Caco-2 (cell line): ENCODE measurements at regions not wholly inside any gene's neighbourhood (a gene's known extent, or its start where the extent isn't known, plus 50 kb on each side); places are given as distances from the start of the nearest gene placed in this dataset.

ENCODE experiments used
- BruUV-seq: library from RNA; stranded (reverse); fragments of 400-500 nt; replicated peaks from 2 replicates; lab custom pipeline; 2021; lab: Mats Ljungman, UMichigan
- CTCF ChIA-PET: fragments of 300-600 bp; sonication (Branson Sonifier 250); formaldehyde crosslinking; loops from one replicate; lab custom pipeline; 2022; ENCODE audit warnings: antibody characterized with exemption; lab: Charles Lee
- POLR2A ChIA-PET: fragments of 300-600 bp; sonication (Branson Sonifier 250); formaldehyde crosslinking; loops from one replicate; lab custom pipeline; 2022; ENCODE audit warnings: antibody characterized with exemption; lab: Charles Lee
- DNase-seq, 2 experiments: peaks; one replicate each; pipeline versions ENCODE4 v3.0.0 to v3.0.0-alpha.2; 2020 to 2022
- H3K27me3 ChIP-seq: replicated peaks from 2 replicates; pipeline ENCODE4 v1.6.0; 2011; ENCODE audit warnings: low read length; ENCODE audit not compliant: control insufficient read depth, insufficient read depth
- H3K36me3 ChIP-seq: 2 replicates; pipeline ENCODE4 v1.5.1; 2011; ENCODE audit warnings: low read length; ENCODE audit not compliant: control insufficient read depth, insufficient read depth
- H3K4me1 ChIP-seq: fragments of 250-450 bp; sonication (Bioruptor Pico); 2 replicates; pipeline ENCODE4 v1.5.1; 2020; ENCODE audit warnings: mild to moderate bottlenecking
- H3K4me3 ChIP-seq: 2 replicates; pipeline ENCODE4 v1.5.1; 2011; ENCODE audit warnings: low read depth, mild to moderate bottlenecking, control low read depth, low read length
- H3K9me3 ChIP-seq: fragments of 250-450 bp; sonication (Bioruptor Pico); 2 replicates; pipeline ENCODE4 v1.5.1; 2020; ENCODE audit warnings: mild to moderate bottlenecking, moderate library complexity
- H3K27ac Mint-ChIP-seq: one replicate; pipeline ENCODE4 v1.8.0; 2022; ENCODE audit warnings: mixed read lengths; ENCODE audit not compliant: unreplicated experiment
- H3K27me3 Mint-ChIP-seq: one replicate; pipeline ENCODE4 v1.8.0; 2022; ENCODE audit warnings: mixed read lengths; ENCODE audit not compliant: insufficient read depth, unreplicated experiment
- H3K36me3 Mint-ChIP-seq: one replicate; pipeline ENCODE4 v1.8.0; 2022; ENCODE audit warnings: mild to moderate bottlenecking, mixed read lengths; ENCODE audit not compliant: insufficient read depth, unreplicated experiment
- H3K4me1 Mint-ChIP-seq: one replicate; pipeline ENCODE4 v1.8.0; 2022; ENCODE audit warnings: low read depth, mixed read lengths; ENCODE audit not compliant: unreplicated experiment
- H3K4me3 Mint-ChIP-seq: one replicate; pipeline ENCODE4 v1.8.0; 2022; ENCODE audit warnings: mild to moderate bottlenecking, moderate library complexity, mixed read lengths; ENCODE audit not compliant: unreplicated experiment
- H3K9me3 Mint-ChIP-seq: one replicate; pipeline ENCODE4 v1.8.0; 2022; ENCODE audit warnings: mixed read lengths; ENCODE audit not compliant: unreplicated experiment
- intact Hi-C: fragments of 100-400 bp; cut with micrococcal nuclease; formaldehyde crosslinking; loops from one replicate; pipeline ENCODE4 v1.10.0; 2022; ENCODE audit not compliant: unreplicated experiment
- TF ChIP-seq, protein P1 (sequence below), 2 experiments: fragments of 200-600 bp in 1 of 2; IDR thresholded peaks; 1 replicate in 1 of 2; 2 replicates in 1 of 2; pipeline versions ENCODE4 v1.5.1 to v1.8.0; 2011 to 2022; ENCODE audit warnings: antibody characterized with exemption in 1 of 2, control low read depth in 1 of 2, inconsistent platforms in 1 of 2, low read depth in 1 of 2, low read length in 1 of 2, mild to moderate bottlenecking in 1 of 2, moderate library complexity in 1 of 2; ENCODE audit not compliant: insufficient read depth in 1 of 2, severe bottlenecking in 1 of 2, unreplicated experiment in 1 of 2

DNA sequence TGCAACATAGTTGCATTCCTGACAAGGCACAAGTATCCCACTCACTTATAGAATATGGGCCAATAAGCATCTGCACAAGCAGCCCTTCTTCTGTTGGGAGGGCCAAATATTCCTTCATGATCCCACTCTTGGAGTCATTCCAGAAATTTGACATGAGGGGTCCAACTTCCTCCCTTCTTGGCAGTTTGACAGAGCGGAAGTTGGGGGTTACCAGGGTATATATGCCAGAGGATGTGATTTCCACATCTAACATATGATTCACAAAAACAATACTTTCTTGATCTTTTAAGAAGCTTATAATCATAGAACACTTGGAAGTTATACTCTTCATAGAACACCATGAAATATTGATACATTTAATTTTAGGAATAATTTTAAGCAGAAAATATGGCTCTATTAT, 100.9 kb upstream of the CRBN start:
- H3K36me3 Mint-ChIP-seq: no peaks in the 10 kb centered on the region

DNA sequence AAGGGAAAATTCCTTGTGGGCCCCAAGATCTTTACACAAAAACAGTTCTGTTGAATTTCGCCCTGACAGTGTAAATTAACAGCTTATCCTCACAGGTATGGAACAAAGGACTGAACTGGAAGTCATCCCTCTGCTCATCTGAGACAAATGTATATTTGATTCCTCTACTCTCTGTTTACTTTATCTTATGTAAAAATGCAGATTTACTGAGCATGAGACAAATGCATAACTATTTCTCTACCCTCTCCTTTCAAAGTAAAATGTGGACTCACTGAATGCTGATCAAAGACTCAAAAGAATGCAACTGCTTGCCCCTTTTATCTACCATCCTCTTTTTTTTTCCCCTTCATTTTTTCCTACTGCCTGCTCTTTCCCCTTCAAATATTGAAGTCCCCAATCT, 98.6 kb upstream of the CRBN start:
- ChIA-PET CTCF (no interaction called here), POLR2A (no interaction called here)
- intact Hi-C loops: no loop called here
- H3K9me3 Mint-ChIP-seq: no peaks in the 10 kb centered on the region
- DNase-seq: no peak
- H3K4me3 ChIP-seq: no peak overlapping the region
- TF ChIP-seq, protein P1, sequence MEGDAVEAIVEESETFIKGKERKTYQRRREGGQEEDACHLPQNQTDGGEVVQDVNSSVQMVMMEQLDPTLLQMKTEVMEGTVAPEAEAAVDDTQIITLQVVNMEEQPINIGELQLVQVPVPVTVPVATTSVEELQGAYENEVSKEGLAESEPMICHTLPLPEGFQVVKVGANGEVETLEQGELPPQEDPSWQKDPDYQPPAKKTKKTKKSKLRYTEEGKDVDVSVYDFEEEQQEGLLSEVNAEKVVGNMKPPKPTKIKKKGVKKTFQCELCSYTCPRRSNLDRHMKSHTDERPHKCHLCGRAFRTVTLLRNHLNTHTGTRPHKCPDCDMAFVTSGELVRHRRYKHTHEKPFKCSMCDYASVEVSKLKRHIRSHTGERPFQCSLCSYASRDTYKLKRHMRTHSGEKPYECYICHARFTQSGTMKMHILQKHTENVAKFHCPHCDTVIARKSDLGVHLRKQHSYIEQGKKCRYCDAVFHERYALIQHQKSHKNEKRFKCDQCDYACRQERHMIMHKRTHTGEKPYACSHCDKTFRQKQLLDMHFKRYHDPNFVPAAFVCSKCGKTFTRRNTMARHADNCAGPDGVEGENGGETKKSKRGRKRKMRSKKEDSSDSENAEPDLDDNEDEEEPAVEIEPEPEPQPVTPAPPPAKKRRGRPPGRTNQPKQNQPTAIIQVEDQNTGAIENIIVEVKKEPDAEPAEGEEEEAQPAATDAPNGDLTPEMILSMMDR (IDR thresholded peaks at IDR 0.05; ENCODE audit: insufficient read depth in 1 of 2, low read depth in 1 of 2, low read length in 1 of 2, severe bottlenecking in 1 of 2, unreplicated experiment in 1 of 2): no peak
- BruUV-seq: no TSS peak
- H3K27me3 Mint-ChIP-seq: no peaks in the 10 kb centered on the region
- no peaks in the 10 kb centered on the region for H3K4me1 Mint-ChIP-seq
- H3K36me3 Mint-ChIP-seq: no peaks in the 10 kb centered on the region
- no peaks in the 10 kb centered on the region for H3K27me3 ChIP-seq
- no peak overlapping the region for H3K4me3 Mint-ChIP-seq
- no peaks in the 10 kb centered on the region for H3K4me1 ChIP-seq
- H3K36me3 ChIP-seq: no peaks in the 10 kb centered on the region
- H3K27ac Mint-ChIP-seq: no peak overlapping the region
- no peaks in the 10 kb centered on the region for H3K9me3 ChIP-seq

More for the DNA sequence above, 100.9 kb upstream of the CRBN start:
- DNase-seq: no peak
- POLR2A ChIA-PET: no interaction called here
- TF ChIP-seq, protein P1 (IDR thresholded peaks at IDR 0.05; ENCODE audit: insufficient read depth in 1 of 2, low read depth in 1 of 2, low read length in 1 of 2, severe bottlenecking in 1 of 2, unreplicated experiment in 1 of 2): no peak
- Histone ChIP-seq H3K27me3 (no peaks in the 10 kb centered on the region), H3K36me3 (no peaks in the 10 kb centered on the region), H3K9me3 (no peaks in the 10 kb centered on the region), H3K4me1 (no peaks in the 10 kb centered on the region), H3K4me3 (no peak overlapping the region)
- H3K4me1 Mint-ChIP-seq: no peaks in the 10 kb centered on the region
- peaks cover 6% of the 10 kb centered on the region for H3K27me3 Mint-ChIP-seq
- H3K27ac Mint-ChIP-seq: no peak overlapping the region
- no peak overlapping the region for H3K4me3 Mint-ChIP-seq
- BruUV-seq: no TSS peak
- intact Hi-C loops: no loop called here
- H3K9me3 Mint-ChIP-seq: peaks cover 10% of the 10 kb centered on the region
- CTCF ChIA-PET: no interaction called here

DNA sequence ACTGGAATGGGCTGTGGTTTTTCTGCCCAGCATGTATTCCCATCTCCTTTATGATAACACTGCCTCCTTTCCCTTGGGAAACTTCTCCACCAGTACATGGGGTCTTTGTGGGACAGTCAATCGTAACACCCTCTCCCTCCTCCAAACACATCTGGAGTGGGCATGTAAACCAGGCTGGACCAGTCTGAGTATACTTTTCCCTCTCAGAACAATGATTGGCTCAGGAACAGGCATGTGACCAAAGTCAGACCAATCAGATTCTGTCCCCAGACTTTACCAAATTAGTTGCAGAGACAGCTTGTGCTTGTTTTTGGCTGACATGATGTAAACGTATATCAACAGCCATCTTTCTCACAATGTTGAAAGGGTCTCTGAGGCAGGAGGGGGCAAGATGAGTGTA, 97.1 kb upstream of the CRBN start:
- no peaks in the 10 kb centered on the region for H3K36me3 ChIP-seq
- no TSS peak for BruUV-seq
- H3K9me3 ChIP-seq: no peaks in the 10 kb centered on the region
- no peaks in the 10 kb centered on the region for H3K27me3 ChIP-seq
- intact Hi-C loops: no loop called here
- Mint-ChIP-seq H3K4me1 (no peaks in the 10 kb centered on the region), H3K27ac (no peak overlapping the region), H3K36me3 (no peaks in the 10 kb centered on the region), H3K27me3 (no peaks in the 10 kb centered on the region), H3K9me3 (no peaks in the 10 kb centered on the region), H3K4me3 (no peak overlapping the region)
- ChIA-PET CTCF (no interaction called here), POLR2A (no interaction called here)
- DNase-seq: no peak
- no peak overlapping the region for H3K4me3 ChIP-seq
- H3K4me1 ChIP-seq: no peaks in the 10 kb centered on the region
- TF ChIP-seq, protein P1 (IDR thresholded peaks at IDR 0.05; ENCODE audit: insufficient read depth in 1 of 2, low read depth in 1 of 2, low read length in 1 of 2, severe bottlenecking in 1 of 2, unreplicated experiment in 1 of 2): no peak
